K562 (cell line): ENCODE measurements at regions not wholly inside any gene's neighbourhood (a gene's known extent, or its start where the extent isn't known, plus 50 kb on each side); places are given as distances from the start of the nearest gene placed in this dataset.

Experiments used
- ATAC-seq: fragments of 200-7000 bp; cut with Tn5 transposase; 3 replicates; pipeline ENCODE4 v1.9.1; 2020; ENCODE audit warnings: moderate library complexity
- BruUV-seq: library from RNA; stranded (reverse); fragments of 400-500 nt; replicated peaks from 2 replicates; lab custom pipeline; 2021; lab: Mats Ljungman, UMichigan
- CTCF ChIA-PET: fragments of 300-600 bp; formaldehyde crosslinking; extraction: SDS; loops from one replicate; lab custom pipeline; 2021; ENCODE audit warnings: low intra/inter-chr PET ratio; lab: Yijun Ruan, JAX
- POLR2A ChIA-PET: fragments of 300-600, 350-650 bp; sonication (Branson Sonifier 250); formaldehyde crosslinking; extraction: SDS; loops from one replicate; lab custom pipeline; 2021; ENCODE audit warnings: antibody characterized with exemption, inconsistent platforms; lab: Yijun Ruan, JAX
- DNase-seq, 4 experiments: peaks; one replicate each; pipeline versions ENCODE4 v3.0.0 to v3.0.0-alpha.2; 2011 to 2018; ENCODE audit warnings: low spot score in 3 of 4, mixed read lengths in 3 of 4; ENCODE audit errors: extremely low read depth in 1 of 4
- FAIRE-seq: peaks from 2 replicates; lab custom pipeline; 2011; peaks lifted over from hg19 to GRCh38; lab: Jason Lieb, UNC
- H2AFZ ChIP-seq: 2 replicates; pipeline ENCODE4 v1.6.0; 2011; ENCODE audit warnings: low read depth, low read length, control low read depth, inconsistent platforms
- H3K27ac ChIP-seq: fragments of 200-600 bp; 3 replicates; pipeline ENCODE4 v1.8.0; 2011; ENCODE audit warnings: low read depth, mild to moderate bottlenecking, control low read depth, inconsistent platforms, low read length, moderate library complexity, mixed read lengths; ENCODE audit errors: extremely low read depth
- H3K27me3 ChIP-seq, 2 experiments: fragments of 300-600 bp in 1 of 2; 2 replicates in 1 of 2; 3 replicates in 1 of 2; pipeline versions ENCODE4 v1.6.0 to v1.8.0; 2011; ENCODE audit warnings: inconsistent platforms in 2 of 2, low read length in 2 of 2, mild to moderate bottlenecking in 1 of 2, mixed read lengths in 1 of 2, moderate library complexity in 1 of 2; ENCODE audit not compliant: control insufficient read depth in 2 of 2, insufficient read depth in 2 of 2
- H3K36me3 ChIP-seq: fragments of 300-600 bp; 3 replicates; pipeline ENCODE4 v1.8.0; 2011; ENCODE audit warnings: mild to moderate bottlenecking, low read length, inconsistent platforms; ENCODE audit not compliant: control insufficient read depth, insufficient read depth
- H3K4me1 ChIP-seq, 2 experiments: fragments of 200-600 bp in 1 of 2; replicated peaks in 1 of 2; 2 replicates in 1 of 2; 3 replicates in 1 of 2; pipeline versions ENCODE4 v1.5.1 to v1.8.0; 2011; ENCODE audit warnings: inconsistent platforms in 2 of 2, low read length in 2 of 2, mild to moderate bottlenecking in 1 of 2, mixed read lengths in 1 of 2, moderate library complexity in 1 of 2; ENCODE audit not compliant: control insufficient read depth in 2 of 2, insufficient read depth in 2 of 2
- H3K4me2 ChIP-seq: 2 replicates; pipeline ENCODE4 v1.6.1; 2011; ENCODE audit warnings: low read length, control low read depth, inconsistent platforms, mixed read lengths; ENCODE audit not compliant: insufficient read depth
- H3K4me3 ChIP-seq: fragments of 200-600 bp; sonication (generic), shearing (Covaris generic); 2 replicates; pipeline ENCODE4 v1.5.1; 2016; ENCODE audit warnings: control low read depth, inconsistent platforms
- H3K79me2 ChIP-seq: fragments of 200-600 bp; 3 replicates; pipeline ENCODE4 v1.8.0; 2011; ENCODE audit warnings: low read length, inconsistent platforms; ENCODE audit not compliant: control insufficient read depth, insufficient read depth
- H3K9ac ChIP-seq, 2 experiments: 2 replicates each; pipeline versions ENCODE4 v1.6.0 to v1.6.1; 2011; ENCODE audit warnings: low read depth in 2 of 2, low read length in 2 of 2, control low read depth in 1 of 2, inconsistent platforms in 1 of 2, mild to moderate bottlenecking in 1 of 2, mixed read lengths in 1 of 2; ENCODE audit not compliant: insufficient read depth in 1 of 2
- H3K9me1 ChIP-seq: one replicate; pipeline ENCODE4 v1.6.0; 2011; ENCODE audit warnings: inconsistent platforms, mild to moderate bottlenecking, low read length, moderate library complexity; ENCODE audit not compliant: control insufficient read depth, insufficient read depth
- H3K9me3 ChIP-seq: replicated peaks from 2 replicates; pipeline ENCODE4 v1.5.1; 2011; ENCODE audit warnings: low read depth, low read length, inconsistent platforms; ENCODE audit not compliant: control insufficient read depth, insufficient read depth
- H4K20me1 ChIP-seq: replicated peaks from 2 replicates; pipeline ENCODE4 v1.6.1; 2011; ENCODE audit warnings: low read length, inconsistent platforms, mixed read lengths; ENCODE audit not compliant: control insufficient read depth, insufficient read depth
- BRD4 ChIP-seq: fragments of 200-600 bp; sonication (generic); IDR thresholded peaks from 2 replicates; pipeline ENCODE4 v1.6.1; 2017; ENCODE audit warnings: inconsistent platforms
- CHAMP1 ChIP-seq: fragments of 450-650 bp; IDR thresholded peaks from 2 replicates; pipeline ENCODE4 v1.6.1; 2016; ENCODE audit warnings: mild to moderate bottlenecking
- E2F6 ChIP-seq, 2 experiments: IDR thresholded peaks; 2 replicates each; pipeline ENCODE4 v1.6.1; 2011; ENCODE audit warnings: borderline replicate concordance in 1 of 2, control low read depth in 1 of 2, low read depth in 1 of 2, low read length in 1 of 2, mild to moderate bottlenecking in 1 of 2, mixed read lengths in 1 of 2, moderate library complexity in 1 of 2; ENCODE audit not compliant: insufficient read depth in 1 of 2, insufficient read length in 1 of 2, poor library complexity in 1 of 2, severe bottlenecking in 1 of 2; ENCODE audit errors: extremely low read depth in 1 of 2
- FOSL1 ChIP-seq: fragments of 200-800 bp; sonication (Bioruptor generic); conservative IDR thresholded peaks from 2 replicates; pipeline ENCODE4 v1.6.1; 2016; ENCODE audit warnings: missing genetic modification characterization, missing compliant biosample characterization
- MAFK ChIP-seq: IDR thresholded peaks from 2 replicates; pipeline ENCODE4 v1.6.1; 2011; ENCODE audit warnings: low read length, improper control_type of control experiment
- MEF2A ChIP-seq: IDR thresholded peaks from 2 replicates; pipeline ENCODE4 v1.6.1; 2011; ENCODE audit warnings: low read depth, mild to moderate bottlenecking, low read length, moderate library complexity; ENCODE audit not compliant: control insufficient read depth
- MTA3 ChIP-seq: fragments of 450-650 bp; formaldehyde crosslinking; IDR thresholded peaks from 2 replicates; pipeline ENCODE4 v1.6.1; 2017; ENCODE audit warnings: mild to moderate bottlenecking, borderline replicate concordance
- MXD1 ChIP-seq: fragments of 250-450 bp; sonication (Bioruptor Pico); IDR thresholded peaks from 2 replicates; pipeline ENCODE4 v1.8.0; 2021; ENCODE audit warnings: borderline replicate concordance, mild to moderate bottlenecking, moderate library complexity; ENCODE audit not compliant: poor library complexity, severe bottlenecking
- POLR2H ChIP-seq: IDR thresholded peaks from 2 replicates; pipeline ENCODE4 v1.6.1; 2016; ENCODE audit warnings: missing genetic modification characterization, low read depth, mild to moderate bottlenecking, control low read depth, missing compliant biosample characterization, moderate library complexity
- RFX1 ChIP-seq: fragments of 450-650 bp; IDR thresholded peaks from 2 replicates; pipeline ENCODE4 v1.6.1; 2016; ENCODE audit warnings: mild to moderate bottlenecking, moderate library complexity
- TCF15 ChIP-seq: fragments of 250-450 bp; sonication (Bioruptor Pico); IDR thresholded peaks from 2 replicates; pipeline ENCODE4 v1.8.0; 2022; ENCODE audit warnings: moderate library complexity, mild to moderate bottlenecking, inconsistent platforms
- WGBS: fragments of 100-300 bp; shearing (Covaris generic); methylation state at CpG from one replicate; pipeline ENCODE4 v1.1.6; 2016; ENCODE audit warnings: low coverage, mixed read lengths; ENCODE audit not compliant: insufficient coverage; ENCODE audit errors: missing lambda C conversion rate; 5-methylcytosine and 5-hydroxymethylcytosine counted together
- in situ Hi-C: fragments of 300-500 bp; cut with MboI; formaldehyde crosslinking; loops from 4 replicates; pipeline ENCODE4 v1.15.0; 2018; ENCODE audit warnings: inconsistent platforms, mixed read lengths
- intact Hi-C: fragments of 100-400 bp; cut with micrococcal nuclease; formaldehyde crosslinking; loops from 2 replicates; pipeline ENCODE4 v1.14.2; 2022

- no peak; the same call in 2 of the 3 replicates for ATAC-seq
- Histone ChIP-seq H3K27ac (no peak overlapping the region), H3K79me2 (no peaks in the 10 kb centered on the region), H2AFZ (no peak overlapping the region), H3K9me3 (no peaks in the 10 kb centered on the region), H3K27me3 (peaks cover 3 to 12% of the 10 kb centered on the region in 2 experiments; a peak in 2 of 5 replicates)
- DNase-seq: peak in 1 of 4 experiments; percentile 9
- in situ Hi-C loops: no loop called here
- WGBS: 2% methylated on average over 3 of the region's 3 CpGs
- no TSS peak for BruUV-seq
- CTCF ChIA-PET: no interaction called here
- TF ChIP-seq TCF15 (CRISPR knock-in tag) (no peak), BRD4 (no peak), RFX1 (peak; percentile 43), CHAMP1 (no peak), FOSL1 (tag) (peak; percentile 91), MEF2A (no peak), MAFK (no peak), MTA3 (no peak), POLR2H (tag) (no peak), E2F6 (IDR thresholded peaks at IDR 0.05; ENCODE audit: borderline replicate concordance in 1 of 2, extremely low read depth in 1 of 2, insufficient read depth in 1 of 2, insufficient read length in 1 of 2, low read depth in 1 of 2, low read length in 1 of 2, poor library complexity in 1 of 2, severe bottlenecking in 1 of 2) (no peak), MXD1 (CRISPR knock-in tag) (no peak)
- TF ChIP-seq, all 486 proteins: peak for 2
- intact Hi-C loops: loop anchor here (5.0 kb wide), 1 partner anchor 159 kb away; no protein-coding TSS in a partner anchor
- POLR2A ChIA-PET: interaction anchor here (1.8 kb wide), 1 partner anchor 13 kb away, joined by 5 read pairs; no protein-coding TSS in a partner anchor
- no peak overlapping the region for H3K4me2 ChIP-seq
- no peaks in the 10 kb centered on the region for H3K36me3 ChIP-seq
- peaks cover 4% of the 10 kb centered on the region for H3K9me1 ChIP-seq
- no peak overlapping the region for H3K9ac ChIP-seq
- H4K20me1 ChIP-seq: no peaks in the 10 kb centered on the region
- no peaks in the 10 kb centered on the region for H3K4me1 ChIP-seq
- FAIRE-seq: peak; percentile 49
- H3K4me3 ChIP-seq: no peak overlapping the region
Measured at GRCh38 chr12:94761559-94761958, 111.2 kb upstream of the TMCC3 start.
